Neural cell (in vitro differentiated cells): ENCODE measurements at regions not wholly inside any gene's neighbourhood (a gene's known extent, or its start where the extent isn't known, plus 50 kb on each side); places are given as distances from the start of the nearest gene placed in this dataset.

Experiments used
- CTCF ChIP-seq: fragments of 450-650 bp; IDR thresholded peaks from 2 replicates; pipeline ENCODE4 v1.5.1; 2014; ENCODE audit warnings: antibody characterized with exemption, mild to moderate bottlenecking, moderate library complexity; ENCODE audit not compliant: poor library complexity, severe bottlenecking
- EP300 ChIP-seq: fragments of 450-650 bp; conservative IDR thresholded peaks from 2 replicates; pipeline ENCODE4 v1.6.1; 2014; ENCODE audit warnings: antibody characterized with exemption, mild to moderate bottlenecking, moderate library complexity; ENCODE audit not compliant: poor library complexity, severe bottlenecking

GRCh38 chr20:57841297-57841866 lies 131.6 kb upstream of the PMEPA1 start:
- TF ChIP-seq CTCF (no peak), EP300 (no peak)
